HepG2 (cell line): ENCODE measurements at regions not wholly inside any gene's neighbourhood (a gene's known extent, or its start where the extent isn't known, plus 50 kb on each side); places are given as distances from the start of the nearest gene placed in this dataset.
A peak's percentile ranks its signal among the peaks of the same experiment; 100 is the strongest.

ENCODE experiments used
- AHDC1 ChIP-seq: sonication (generic); formaldehyde crosslinking; IDR thresholded peaks from 2 replicates; pipeline ENCODE4 v1.5.1; 2020; ENCODE audit warnings: mild to moderate bottlenecking, missing genetic modification reagents, borderline replicate concordance
- BATF2 ChIP-seq: sonication (generic); formaldehyde crosslinking; IDR thresholded peaks from 2 replicates; pipeline ENCODE4 v1.8.0; 2022; ENCODE audit warnings: mild to moderate bottlenecking, missing genetic modification reagents, moderate library complexity
- CBX1 ChIP-seq: IDR thresholded peaks from one replicate; pipeline ENCODE4 v1.6.1; 2016; ENCODE audit warnings: antibody characterized with exemption, low read depth
- KDM3A ChIP-seq: IDR thresholded peaks from 2 replicates; pipeline ENCODE4 v1.6.1; 2018; ENCODE audit warnings: low read depth, missing compliant biosample characterization
- KDM6A ChIP-seq: IDR thresholded peaks from 2 replicates; pipeline ENCODE4 v1.6.1; 2016; ENCODE audit warnings: low read depth
- MAFK ChIP-seq, 2 experiments: IDR thresholded peaks in 1 of 2; conservative IDR thresholded peaks in 1 of 2; 2 replicates each; pipeline ENCODE4 v1.6.1; 2011; ENCODE audit warnings: improper control_type of control experiment in 2 of 2, low read length in 2 of 2
- NFE2 ChIP-seq: sonication (generic); formaldehyde crosslinking; IDR thresholded peaks from 2 replicates; pipeline ENCODE4 v1.4.0; 2020; ENCODE audit warnings: missing genetic modification reagents
- PITX1 ChIP-seq: sonication (generic); formaldehyde crosslinking; IDR thresholded peaks from 2 replicates; pipeline ENCODE4 v1.5.1; 2020; ENCODE audit warnings: mild to moderate bottlenecking, missing genetic modification reagents
- POLR2AphosphoS2 ChIP-seq: IDR thresholded peaks from 2 replicates; pipeline ENCODE4 v1.6.1; 2011; ENCODE audit warnings: low read depth, low read length, improper control_type of control experiment
- RARA ChIP-seq: IDR thresholded peaks from 2 replicates; pipeline ENCODE4 v1.6.1; 2016; ENCODE audit warnings: missing genetic modification reagents, missing compliant biosample characterization
- RORA ChIP-seq: sonication (generic); formaldehyde crosslinking; IDR thresholded peaks from 2 replicates; pipeline ENCODE4 v1.5.0; 2020; ENCODE audit warnings: mild to moderate bottlenecking, missing genetic modification reagents, moderate library complexity
- SP140L ChIP-seq: sonication (generic); formaldehyde crosslinking; IDR thresholded peaks from 2 replicates; pipeline ENCODE4 v1.4.0; 2020; ENCODE audit warnings: missing genetic modification reagents, borderline replicate concordance
- TBX2 ChIP-seq: sonication (generic); formaldehyde crosslinking; IDR thresholded peaks from 2 replicates; pipeline ENCODE4 v1.5.0; 2020; ENCODE audit warnings: missing genetic modification reagents, mild to moderate bottlenecking, borderline replicate concordance
- ZBTB42 ChIP-seq: sonication (generic); formaldehyde crosslinking; IDR thresholded peaks from 2 replicates; pipeline ENCODE4 v1.5.0; 2020; ENCODE audit warnings: mild to moderate bottlenecking, missing genetic modification reagents
- ZIK1 ChIP-seq: sonication (generic); formaldehyde crosslinking; IDR thresholded peaks from 2 replicates; pipeline ENCODE4 v1.5.0; 2020; ENCODE audit warnings: mild to moderate bottlenecking, low read depth, missing genetic modification reagents, borderline replicate concordance
- ZNF235 ChIP-seq: sonication (generic); formaldehyde crosslinking; IDR thresholded peaks from 2 replicates; pipeline ENCODE4 v1.8.1; 2023; ENCODE audit warnings: mild to moderate bottlenecking, missing genetic modification reagents, borderline replicate concordance
- ZNF605 ChIP-seq: sonication (generic); formaldehyde crosslinking; IDR thresholded peaks from 2 replicates; pipeline ENCODE4 v1.8.0; 2022; ENCODE audit warnings: mild to moderate bottlenecking, missing genetic modification reagents
- ZNF646 ChIP-seq: sonication (generic); formaldehyde crosslinking; IDR thresholded peaks from 2 replicates; pipeline ENCODE4 v1.9.0; 2021; ENCODE audit warnings: mild to moderate bottlenecking, missing genetic modification reagents
- ZNF703 ChIP-seq: sonication (generic); formaldehyde crosslinking; IDR thresholded peaks from 2 replicates; pipeline ENCODE4 v1.5.1; 2020; ENCODE audit warnings: missing genetic modification reagents, mild to moderate bottlenecking, moderate library complexity, borderline replicate concordance
- ZSCAN12 ChIP-seq: sonication (generic); formaldehyde crosslinking; IDR thresholded peaks from 2 replicates; pipeline ENCODE4 v1.9.0; 2021; ENCODE audit warnings: mild to moderate bottlenecking, missing genetic modification reagents

GRCh38 chr10:59037506-59037905 lies 138.9 kb upstream of the PHYHIPL start (continued):
- TF ChIP-seq ZNF235 (CRISPR knock-in tag) (no peak), RORA (CRISPR knock-in tag) (no peak), PITX1 (CRISPR knock-in tag) (no peak), ZBTB42 (CRISPR knock-in tag) (no peak), ZIK1 (CRISPR knock-in tag) (no peak), TBX2 (CRISPR knock-in tag) (0 out of 2 replicates have a peak, but pooled peaks have one; percentile 24), ZNF703 (CRISPR knock-in tag) (no peak), ZNF646 (no peak), AHDC1 (CRISPR knock-in tag) (peak; percentile 62; the same call in 1 of the 2 replicates), KDM6A (CRISPR knock-in tag) (peak; percentile 70), ZSCAN12 (no peak), POLR2AphosphoS2 (no peak), KDM3A (CRISPR knock-in tag) (no peak), SP140L (CRISPR knock-in tag) (no peak), NFE2 (no peak), CBX1 (no peak), ZNF605 (no peak), MAFK (conservative IDR thresholded peaks at IDR 0.05 in 1 of 2, IDR thresholded peaks at IDR 0.05 in 1 of 2; ENCODE audit: low read length in 2 of 2) (no peak), BATF2 (CRISPR knock-in tag) (no peak), RARA (CRISPR knock-in tag) (peak; percentile 96)
